NT2/D1 (cell line): ENCODE measurements at regions not wholly inside any gene's neighbourhood (a gene's known extent, or its start where the extent isn't known, plus 50 kb on each side); places are given as distances from the start of the nearest gene placed in this dataset.

Source experiments
- SUZ12 ChIP-seq: IDR thresholded peaks from 2 replicates; pipeline ENCODE4 v1.6.1; 2011; ENCODE audit not compliant: insufficient read length, insufficient read depth; ENCODE audit errors: extremely low read depth
- YY1 ChIP-seq: IDR thresholded peaks from 2 replicates; pipeline ENCODE4 v1.6.1; 2011; ENCODE audit not compliant: insufficient read length, insufficient read depth
- ZNF274 ChIP-seq: IDR thresholded peaks from 2 replicates; pipeline ENCODE4 v1.6.1; 2011; ENCODE audit warnings: mild to moderate bottlenecking, low read depth, low read length

DNA sequence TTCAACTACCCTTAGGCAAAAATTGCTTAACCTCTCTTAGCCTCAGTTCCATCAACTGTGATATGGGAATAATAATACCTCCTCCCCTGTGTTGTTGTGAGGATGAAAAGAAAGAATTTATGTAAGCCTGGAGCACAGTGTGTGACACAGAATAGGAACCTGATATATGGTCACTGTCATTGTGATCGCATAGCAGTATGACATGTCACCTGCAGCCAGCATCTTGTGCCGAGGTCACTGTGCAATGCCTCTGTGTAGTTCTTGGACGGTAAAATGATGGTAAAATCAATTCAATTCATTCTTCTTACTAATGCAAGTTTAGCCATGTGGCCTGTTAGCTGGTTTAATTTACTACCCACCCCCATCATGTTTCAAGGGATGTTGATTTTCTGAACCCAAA is 54.6 kb upstream of the GPR158 start:
- TF ChIP-seq ZNF274 (no peak), YY1 (no peak), SUZ12 (no peak)
